Loucy (cell line): ENCODE measurements at regions not wholly inside any gene's neighbourhood (a gene's known extent, or its start where the extent isn't known, plus 50 kb on each side); places are given as distances from the start of the nearest gene placed in this dataset.

ENCODE experiments used
- EZH2phosphoT487 ChIP-seq: fragments of 200-600 bp; IDR thresholded peaks from 2 replicates; pipeline ENCODE4 v1.6.1; 2018; ENCODE audit warnings: antibody characterized with exemption, mild to moderate bottlenecking, moderate library complexity, borderline replicate concordance
- TF ChIP-seq, protein P1 (sequence below): fragments of 200-600 bp; sonication (generic); conservative IDR thresholded peaks from 2 replicates; pipeline ENCODE4 v1.5.1; 2014; ENCODE audit warnings: mild to moderate bottlenecking, antibody characterized with exemption, low read length

DNA sequence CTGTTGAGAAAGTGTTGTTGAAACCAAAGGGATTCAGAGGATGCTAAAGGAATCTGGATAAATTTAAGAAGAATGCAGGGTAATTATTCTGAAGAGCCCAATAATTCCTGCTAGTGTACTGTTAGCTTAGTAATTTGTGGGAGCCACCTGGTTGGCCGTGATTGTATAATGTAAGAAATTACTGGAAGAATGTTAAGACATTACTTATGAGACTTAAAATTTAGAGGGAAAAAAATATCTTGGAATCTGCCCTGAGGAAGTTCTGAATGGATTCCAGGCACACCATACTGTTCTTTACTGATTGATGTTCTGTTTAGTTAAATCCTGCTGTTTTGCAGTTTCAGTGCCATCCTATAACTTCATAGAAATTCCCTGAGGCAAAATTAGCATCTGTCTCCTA lies 155.0 kb upstream of the RHOBTB1 start:
- TF ChIP-seq, protein P1, sequence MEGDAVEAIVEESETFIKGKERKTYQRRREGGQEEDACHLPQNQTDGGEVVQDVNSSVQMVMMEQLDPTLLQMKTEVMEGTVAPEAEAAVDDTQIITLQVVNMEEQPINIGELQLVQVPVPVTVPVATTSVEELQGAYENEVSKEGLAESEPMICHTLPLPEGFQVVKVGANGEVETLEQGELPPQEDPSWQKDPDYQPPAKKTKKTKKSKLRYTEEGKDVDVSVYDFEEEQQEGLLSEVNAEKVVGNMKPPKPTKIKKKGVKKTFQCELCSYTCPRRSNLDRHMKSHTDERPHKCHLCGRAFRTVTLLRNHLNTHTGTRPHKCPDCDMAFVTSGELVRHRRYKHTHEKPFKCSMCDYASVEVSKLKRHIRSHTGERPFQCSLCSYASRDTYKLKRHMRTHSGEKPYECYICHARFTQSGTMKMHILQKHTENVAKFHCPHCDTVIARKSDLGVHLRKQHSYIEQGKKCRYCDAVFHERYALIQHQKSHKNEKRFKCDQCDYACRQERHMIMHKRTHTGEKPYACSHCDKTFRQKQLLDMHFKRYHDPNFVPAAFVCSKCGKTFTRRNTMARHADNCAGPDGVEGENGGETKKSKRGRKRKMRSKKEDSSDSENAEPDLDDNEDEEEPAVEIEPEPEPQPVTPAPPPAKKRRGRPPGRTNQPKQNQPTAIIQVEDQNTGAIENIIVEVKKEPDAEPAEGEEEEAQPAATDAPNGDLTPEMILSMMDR = no peak
- no peak for TF ChIP-seq EZH2phosphoT487
